NOMO-1 treated with dmso at 0.1 percent for 144 hours (cell line): ENCODE measurements at regions not wholly inside any gene's neighbourhood (a gene's known extent, or its start where the extent isn't known, plus 50 kb on each side); places are given as distances from the start of the nearest gene placed in this dataset.

ENCODE experiments used
- DNase-seq: peaks from one replicate; lab custom pipeline; 2025; ENCODE audit not compliant: unreplicated experiment; lab: John Stamatoyannopoulos, UW

GRCh38 chr4:180418819-180419531 lies 1824.2 kb upstream of the TENM3 start:
- no peak for DNase-seq

- no peak for DNase-seq
Measured at GRCh38 chr4:180422989-180423711, 1820.1 kb upstream of the TENM3 start.

- no peak for DNase-seq
Measured at GRCh38 chr4:180423712-180424057, 1819.5 kb upstream of the TENM3 start.

GRCh38 chr4:180426938-180427337 lies 1816.3 kb upstream of the TENM3 start:
- DNase-seq: no peak

- no peak for DNase-seq
Measured at GRCh38 chr4:180430283-180430682, 1812.9 kb upstream of the TENM3 start.

GRCh38 chr4:180434131-180434895 lies 1808.9 kb upstream of the TENM3 start:
- no peak for DNase-seq

GRCh38 chr4:180436361-180436760 lies 1806.8 kb upstream of the TENM3 start:
- DNase-seq: no peak

GRCh38 chr4:180437601-180438000 lies 1805.6 kb upstream of the TENM3 start:
- no peak for DNase-seq

GRCh38 chr4:180448306-180448705 lies 1794.9 kb upstream of the TENM3 start:
- no peak for DNase-seq

- peak; percentile 40 for DNase-seq
Measured at GRCh38 chr4:180449395-180449956, 1793.7 kb upstream of the TENM3 start.

GRCh38 chr4:180455226-180455625 lies 1788.0 kb upstream of the TENM3 start:
- no peak for DNase-seq

GRCh38 chr4:180456928-180457327 lies 1786.3 kb upstream of the TENM3 start:
- no peak for DNase-seq

GRCh38 chr4:180462116-180462515 lies 1781.1 kb upstream of the TENM3 start:
- DNase-seq: no peak

GRCh38 chr4:180465364-180465763 lies 1777.8 kb upstream of the TENM3 start:
- DNase-seq: no peak

- no peak for DNase-seq
Measured at GRCh38 chr4:180483036-180483435, 1760.2 kb upstream of the TENM3 start.

- DNase-seq: no peak
Measured at GRCh38 chr4:180485407-180485806, 1757.8 kb upstream of the TENM3 start.

- DNase-seq: no peak
Measured at GRCh38 chr4:180486342-180486741, 1756.9 kb upstream of the TENM3 start.

GRCh38 chr4:180489787-180490186 lies 1753.4 kb upstream of the TENM3 start:
- DNase-seq: no peak

- DNase-seq: no peak
Measured at GRCh38 chr4:180491210-180491609, 1752.0 kb upstream of the TENM3 start.

GRCh38 chr4:180493299-180493698 lies 1749.9 kb upstream of the TENM3 start:
- DNase-seq: no peak

GRCh38 chr4:180500154-180500553 lies 1743.0 kb upstream of the TENM3 start:
- DNase-seq: no peak
